ENCODE measurements at regions not wholly inside any gene's neighbourhood (a gene's known extent, or its start where the extent isn't known, plus 50 kb on each side); places are given as distances from the start of the nearest gene placed in this dataset.

DNA sequence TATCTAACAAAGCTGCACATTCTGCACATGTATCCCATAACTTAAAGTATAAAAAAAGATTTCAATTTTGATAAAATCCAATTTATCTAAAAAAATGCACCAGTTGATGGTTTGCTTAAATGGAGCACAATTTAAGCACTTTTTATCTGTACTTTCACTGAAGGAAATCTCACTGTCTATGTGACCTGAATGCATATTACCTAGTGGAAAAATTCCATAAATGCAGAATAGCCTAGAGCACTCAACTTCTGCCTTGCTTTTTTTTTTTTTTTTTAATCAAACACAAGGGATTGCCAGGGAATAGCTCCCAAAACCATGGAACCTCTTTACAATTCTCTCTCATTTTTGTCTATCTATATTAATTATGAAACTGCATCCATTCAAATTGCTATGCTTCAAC is 80.4 kb downstream of the RFPL4B start:
- no peak for TF ChIP-seq POLR2A (IDR thresholded peaks at IDR 0.05)
- no peak for TF ChIP-seq CTCF (IDR thresholded peaks at IDR 0.05)

All from esophagus squamous epithelium (tissue), 4 donors.